ENCODE measurements at regions not wholly inside any gene's neighbourhood (a gene's known extent, or its start where the extent isn't known, plus 50 kb on each side); places are given as distances from the start of the nearest gene placed in this dataset.

- no peak for DNase-seq
Measured at GRCh38 chr13:106232681-106233080, 302.8 kb downstream of the EFNB2 start.

- no peak for DNase-seq
Measured at GRCh38 chr13:106230450-106230849, 305.0 kb downstream of the EFNB2 start.

GRCh38 chr13:106225126-106225525 lies 310.3 kb downstream of the EFNB2 start:
- no peak for DNase-seq

GRCh38 chr13:106220211-106220610 lies 315.3 kb downstream of the EFNB2 start:
- DNase-seq, result no peak

GRCh38 chr13:106213028-106213757 lies 322.3 kb downstream of the EFNB2 start:
- DNase-seq, result no peak

GRCh38 chr13:106212386-106213010 lies 323.0 kb downstream of the EFNB2 start:
- DNase-seq, result no peak

GRCh38 chr13:106210324-106210723 lies 325.1 kb downstream of the EFNB2 start:
- DNase-seq, result no peak

GRCh38 chr13:106205871-106206270 lies 329.6 kb downstream of the EFNB2 start:
- no peak for DNase-seq

GRCh38 chr13:106197496-106197895 lies 338.0 kb downstream of the EFNB2 start:
- DNase-seq, result no peak

GRCh38 chr13:106187501-106188095 lies 347.9 kb downstream of the EFNB2 start:
- DNase-seq, result no peak

- DNase-seq, result no peak
Measured at GRCh38 chr13:106187101-106187500, 348.4 kb downstream of the EFNB2 start.

GRCh38 chr13:106186366-106187030 lies 349.0 kb downstream of the EFNB2 start:
- no peak for DNase-seq

- no peak for DNase-seq
Measured at GRCh38 chr13:106184790-106185189, 350.7 kb downstream of the EFNB2 start.

GRCh38 chr13:106183410-106184065 lies 351.9 kb downstream of the EFNB2 start:
- no peak for DNase-seq

GRCh38 chr13:106182404-106182803 lies 353.1 kb downstream of the EFNB2 start:
- DNase-seq, result no peak

- no peak for DNase-seq
Measured at GRCh38 chr13:106178816-106179215, 356.6 kb downstream of the EFNB2 start.

GRCh38 chr13:106177146-106177545 lies 358.3 kb downstream of the EFNB2 start:
- no peak for DNase-seq

- no peak for DNase-seq
Measured at GRCh38 chr13:106176117-106176516, 359.3 kb downstream of the EFNB2 start.

GRCh38 chr13:106173891-106174610 lies 361.4 kb downstream of the EFNB2 start:
- no peak for DNase-seq

GRCh38 chr13:106173346-106173745 lies 362.1 kb downstream of the EFNB2 start:
- DNase-seq, result no peak

- DNase-seq, result no peak
Measured at GRCh38 chr13:106172176-106172905, 363.1 kb downstream of the EFNB2 start.

GRCh38 chr13:106163426-106163825 lies 372.0 kb downstream of the EFNB2 start:
- DNase-seq, result no peak
